ENCODE measurements at regions not wholly inside any gene's neighbourhood (a gene's known extent, or its start where the extent isn't known, plus 50 kb on each side); places are given as distances from the start of the nearest gene placed in this dataset.

DNA sequence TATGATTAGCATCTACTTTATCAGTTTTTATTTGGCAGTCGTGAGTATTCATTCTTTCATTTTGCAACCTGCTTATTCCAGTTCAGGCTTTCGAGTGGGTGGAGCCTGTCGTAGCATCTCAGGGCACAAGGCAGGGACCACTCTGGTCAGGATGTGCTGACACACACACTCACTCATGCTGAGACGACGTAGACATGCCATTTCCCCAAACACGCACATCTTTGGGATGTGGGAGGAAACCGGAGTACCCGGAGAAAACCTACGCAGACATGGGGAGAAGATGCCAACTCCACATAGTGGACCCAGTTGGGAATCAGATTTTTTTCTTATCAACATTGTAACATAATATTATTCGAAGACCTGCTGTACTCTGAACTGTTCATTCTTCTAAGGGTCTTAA lies 756.5 kb upstream of the RBFOX1 start:
- DNase-seq (ENCODE audit: low spot score): no peak

DNA sequence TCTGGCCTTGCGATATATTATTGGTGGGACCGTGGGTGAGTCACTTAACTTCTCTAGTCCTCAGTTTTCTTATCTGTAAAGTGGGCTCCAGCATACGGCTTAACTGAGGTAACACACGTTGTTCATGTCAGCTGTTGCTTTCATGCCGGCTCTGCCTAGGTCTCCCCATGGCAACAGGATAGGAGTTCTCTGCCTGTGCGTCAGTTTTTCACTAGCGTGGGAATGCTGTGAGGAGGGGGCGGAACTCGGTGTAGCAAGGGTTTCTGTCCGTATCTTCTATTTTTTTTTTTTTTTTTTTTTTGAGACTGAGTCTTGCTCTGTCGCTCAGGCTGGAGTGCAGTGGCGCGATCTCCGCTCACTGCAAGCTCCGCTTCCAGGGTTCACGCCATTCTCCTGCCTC lies 758.5 kb upstream of the RBFOX1 start:
- no peak for DNase-seq (ENCODE audit: low spot score)

DNA sequence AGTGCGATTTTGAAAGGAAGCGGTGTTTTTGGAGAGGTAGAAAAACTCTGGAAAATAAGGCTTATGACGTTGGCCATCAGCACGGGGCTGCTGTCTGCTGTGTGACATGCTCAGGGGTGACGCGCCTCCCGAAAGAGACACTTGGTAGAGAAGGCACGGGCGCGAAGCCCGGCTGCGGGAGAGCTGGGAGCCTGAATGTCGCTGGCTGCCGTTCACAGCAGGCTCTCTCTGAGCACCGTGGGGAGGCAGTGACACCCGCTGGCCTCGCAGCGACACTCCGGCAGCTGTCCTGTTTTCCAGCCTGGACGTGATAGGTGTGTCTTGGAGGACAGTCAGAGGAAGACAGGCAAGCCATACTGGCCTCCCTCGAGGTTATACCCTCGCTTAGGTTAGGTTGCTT lies 759.1 kb upstream of the RBFOX1 start:
- DNase-seq (ENCODE audit: low spot score): peak; percentile 86

DNA sequence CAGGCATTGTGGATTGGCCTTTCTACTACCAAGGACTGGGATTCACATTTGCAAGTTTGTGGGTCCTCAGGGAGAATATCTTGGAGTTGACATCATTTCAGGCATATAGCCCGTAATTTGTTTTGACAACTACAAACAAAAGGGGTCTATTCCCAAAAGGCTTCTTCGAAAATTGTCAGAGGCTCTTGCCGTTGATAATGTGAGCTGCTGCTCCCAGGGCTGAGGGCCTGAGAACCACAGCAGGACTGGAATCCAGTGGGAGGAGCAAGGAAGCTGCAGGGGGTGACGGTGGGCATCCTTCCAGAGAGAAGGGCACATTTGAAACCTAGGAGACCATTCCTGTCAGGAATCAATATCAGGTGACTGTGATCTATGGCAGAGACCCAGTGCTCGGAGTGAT lies 761.6 kb upstream of the RBFOX1 start:
- DNase-seq (ENCODE audit: low spot score): no peak

DNA sequence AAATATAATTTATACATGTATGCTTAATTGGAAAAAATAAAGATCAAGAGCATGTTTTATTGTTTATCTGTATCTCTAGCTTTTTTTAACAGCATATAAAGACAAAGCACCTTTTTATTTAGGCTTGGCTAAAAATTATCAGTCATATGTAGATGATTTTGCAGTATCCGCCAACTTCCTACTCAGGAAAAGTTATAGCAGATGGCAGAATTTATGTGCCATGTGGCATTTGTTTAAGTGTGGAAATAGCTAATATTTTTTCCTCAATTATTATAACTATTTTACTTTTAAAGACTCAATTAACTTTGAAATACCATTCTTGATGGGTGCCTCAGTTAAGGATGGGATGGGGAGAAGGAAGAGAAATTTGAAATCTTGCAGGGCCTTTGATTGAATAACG lies 762.1 kb upstream of the RBFOX1 start:
- no peak for DNase-seq (ENCODE audit: low spot score)

DNA sequence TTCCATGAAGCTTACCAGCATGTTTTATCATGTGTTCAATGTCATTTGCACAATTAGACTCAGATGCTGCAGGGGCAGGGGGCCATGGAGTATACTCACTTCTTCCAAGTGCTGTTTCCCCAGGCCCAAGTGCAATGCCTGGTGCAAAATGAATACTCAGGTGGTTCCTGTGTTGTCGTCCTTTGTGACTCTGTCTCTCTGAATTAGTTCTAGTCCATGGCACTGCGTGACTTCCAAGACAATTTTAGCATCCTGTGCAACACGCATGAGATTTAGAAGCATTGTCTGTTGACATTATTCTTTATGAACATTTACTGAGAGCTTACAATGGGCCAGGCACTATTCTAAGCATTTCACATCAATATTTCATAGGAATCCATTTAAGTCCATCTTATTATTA lies 769.7 kb upstream of the RBFOX1 start:
- DNase-seq (ENCODE audit: low spot score): no peak

DNA sequence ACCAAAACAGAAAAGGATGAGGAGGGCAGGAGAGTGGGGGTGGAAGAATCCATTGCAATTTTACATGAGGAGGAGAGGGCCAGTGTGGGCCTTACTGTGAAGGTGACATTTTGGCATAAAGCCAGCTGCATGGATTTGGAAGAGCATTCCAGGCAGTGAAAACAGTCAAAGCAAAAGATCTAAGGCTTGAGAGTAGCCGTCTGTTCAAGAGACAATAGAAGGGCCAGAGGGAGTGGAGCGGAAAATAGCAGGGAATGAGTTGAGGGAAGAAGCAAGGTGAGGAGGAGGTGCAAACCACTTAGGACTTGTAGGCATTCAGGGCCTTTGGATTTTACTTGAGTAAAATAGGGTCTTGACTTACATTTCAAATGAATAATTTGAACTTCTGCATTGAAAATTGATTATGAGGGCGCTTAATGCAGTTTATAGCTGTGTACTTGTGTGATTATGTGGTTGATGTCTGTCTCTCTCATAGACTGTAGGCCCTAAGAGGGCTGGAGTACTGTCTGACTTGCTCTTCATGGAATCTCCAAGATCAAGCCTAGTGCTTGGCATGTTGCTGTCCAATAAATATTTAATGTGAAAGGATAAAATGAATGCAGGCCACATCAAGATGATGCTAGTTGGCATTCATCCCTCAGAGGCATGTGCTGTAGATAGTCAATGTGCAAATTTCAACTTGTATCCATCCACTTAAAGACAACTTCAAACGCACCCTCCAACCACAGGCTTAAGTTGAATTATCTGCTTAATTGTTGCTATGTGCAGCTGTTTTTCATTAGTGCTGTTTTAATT lies 772.1 kb upstream of the RBFOX1 start:
- no peak for DNase-seq (ENCODE audit: low spot score)

DNA sequence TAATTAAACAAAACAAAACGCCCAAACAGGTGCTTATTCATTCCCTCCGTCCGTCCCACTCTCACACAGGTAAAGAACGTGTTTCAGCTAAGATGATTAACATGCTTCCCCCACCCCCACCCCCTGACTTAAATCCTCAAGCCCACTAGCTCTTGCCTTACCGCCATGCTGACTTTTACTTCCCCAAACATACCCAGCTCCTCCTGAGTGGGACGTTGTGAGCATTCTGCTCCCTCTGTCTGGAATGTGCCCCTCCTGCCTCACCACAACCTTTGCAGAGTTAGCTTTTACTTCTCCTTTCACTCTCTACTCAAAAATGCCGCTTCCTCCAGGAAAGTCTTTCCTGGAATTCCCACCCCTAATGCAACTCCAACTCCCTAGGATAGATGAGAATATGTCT lies 774.0 kb upstream of the RBFOX1 start:
- DNase-seq (ENCODE audit: low spot score): no peak

DNA sequence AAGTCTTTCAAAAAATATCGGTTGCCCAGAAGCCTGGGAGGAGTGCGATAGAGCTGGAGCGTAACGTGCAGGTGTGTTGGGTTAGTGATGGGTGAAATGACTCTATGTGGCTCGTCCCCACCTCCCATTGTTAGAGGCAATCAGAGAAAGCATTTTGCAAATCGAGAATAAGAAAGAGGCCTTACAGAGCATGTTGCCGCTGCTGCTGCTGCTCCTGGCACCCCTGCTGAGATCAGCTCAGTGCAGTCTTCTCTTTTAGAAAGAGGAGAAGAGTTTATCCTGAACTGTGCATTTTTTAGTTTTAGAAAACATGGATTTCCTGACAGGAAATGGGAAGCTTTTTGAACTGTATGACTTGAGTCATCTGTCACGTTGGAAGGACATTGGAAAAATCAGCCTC lies 774.5 kb upstream of the RBFOX1 start:
- DNase-seq (ENCODE audit: low spot score): no peak

DNA sequence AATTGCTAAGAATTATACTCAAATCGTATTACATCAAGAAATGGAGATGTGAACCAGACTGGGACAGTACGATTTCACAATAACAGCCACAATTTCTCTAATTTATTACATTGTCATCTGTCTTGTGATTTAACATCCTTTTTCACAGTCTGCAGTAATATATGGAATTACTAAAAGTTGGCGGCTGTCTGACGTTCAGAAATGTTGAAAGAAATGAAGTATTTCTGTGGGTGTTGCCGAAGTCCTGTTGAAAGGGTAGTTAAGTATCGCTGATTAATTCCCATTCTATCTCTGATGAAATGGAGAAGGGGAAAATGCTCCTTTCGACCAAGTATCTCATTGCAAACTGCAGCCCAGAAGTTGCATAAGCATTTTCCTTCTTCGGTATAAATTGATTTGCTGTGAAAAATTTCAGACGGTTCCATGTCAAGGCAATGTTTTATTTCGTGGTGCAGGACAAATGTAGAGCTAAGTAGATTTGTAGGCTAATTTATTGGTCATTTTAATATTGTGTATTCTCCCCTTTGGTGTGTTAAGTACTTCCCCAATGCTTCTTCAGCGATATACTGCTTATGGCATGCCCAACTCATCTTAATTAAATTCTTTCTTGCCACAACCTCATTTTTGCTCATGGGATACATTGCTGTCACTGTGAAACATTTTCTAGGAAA lies 775.2 kb upstream of the RBFOX1 start:
- DNase-seq (ENCODE audit: low spot score): no peak

DNA sequence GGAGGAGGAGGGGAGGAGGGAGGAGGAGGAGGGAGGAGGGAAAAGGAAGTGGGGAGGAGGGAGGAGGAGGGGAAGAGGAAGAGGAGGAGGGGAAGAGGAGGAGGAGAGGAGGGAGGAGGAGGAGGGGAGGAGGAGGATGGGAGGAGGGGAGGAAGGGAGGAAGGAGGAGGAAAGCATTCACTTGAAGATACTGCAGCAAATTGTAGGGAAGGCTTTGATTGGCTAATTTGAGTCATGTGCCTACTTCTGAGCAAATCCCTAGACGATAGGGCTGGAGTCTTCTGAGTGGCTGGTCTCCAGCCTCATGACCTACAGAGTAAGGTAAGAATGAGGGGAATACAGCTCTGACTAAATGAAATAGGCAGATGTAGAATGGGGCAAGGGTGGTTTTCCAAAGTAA lies 783.2 kb upstream of the RBFOX1 start:
- no peak for DNase-seq (ENCODE audit: low spot score)

DNA sequence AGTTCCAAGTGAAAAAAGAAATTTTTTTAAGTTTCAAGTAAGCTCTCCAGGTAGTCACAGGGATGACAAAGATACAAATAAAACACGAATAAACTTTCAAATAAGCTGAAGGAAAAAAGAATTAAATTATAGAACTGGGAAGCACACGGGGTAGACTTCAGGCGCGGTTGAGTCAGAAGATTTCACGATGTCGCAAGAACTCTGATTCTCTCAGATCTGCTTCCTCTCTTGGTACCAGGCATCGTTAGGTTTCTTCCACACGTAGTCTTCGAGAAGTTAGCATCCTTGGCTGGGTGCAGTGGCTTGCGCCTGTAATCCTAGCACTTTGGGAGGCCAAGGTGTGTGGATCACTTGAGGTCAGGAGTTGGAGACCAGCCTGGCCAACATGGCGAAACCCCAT lies 784.1 kb upstream of the RBFOX1 start:
- no peak for DNase-seq (ENCODE audit: low spot score)

DNA sequence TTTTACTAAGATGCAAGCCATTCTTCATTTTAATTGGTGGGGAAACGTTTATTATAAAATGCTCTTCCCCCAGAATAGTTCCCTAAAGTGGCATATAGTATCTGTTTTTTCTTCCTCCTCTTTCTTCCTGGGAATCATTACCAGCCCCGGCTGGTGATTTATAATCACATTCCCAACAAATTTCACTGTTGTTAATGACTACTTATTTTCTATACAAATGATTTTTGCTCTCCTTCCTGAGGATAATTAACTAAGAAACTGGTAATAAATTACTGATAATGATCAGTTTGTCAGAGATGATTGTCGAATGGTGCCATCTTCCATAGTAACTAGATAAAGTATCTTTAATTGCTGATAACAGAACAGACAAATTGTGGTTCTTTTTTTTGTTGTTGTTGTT lies 785.5 kb upstream of the RBFOX1 start:
- no peak for DNase-seq (ENCODE audit: low spot score)

DNA sequence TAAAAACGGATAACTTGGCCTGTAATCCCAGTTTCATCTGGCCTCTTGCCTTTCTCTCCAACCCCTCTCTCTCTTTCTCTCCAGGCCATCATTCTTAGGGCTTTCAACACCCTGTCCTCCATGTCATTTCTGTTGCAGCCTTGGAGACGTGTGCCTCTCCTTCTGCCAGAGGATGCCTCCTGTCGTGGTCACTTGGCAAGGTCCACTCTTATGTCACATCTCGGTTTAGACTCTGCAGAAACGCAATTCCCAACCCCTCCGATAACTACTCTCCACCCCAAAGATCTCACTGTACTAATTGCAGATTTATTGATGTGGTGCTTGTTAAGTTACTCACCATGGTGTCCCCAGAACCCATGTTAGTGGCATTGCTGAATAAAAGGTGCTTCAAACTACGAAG lies 787.3 kb upstream of the RBFOX1 start:
- DNase-seq (ENCODE audit: low spot score): no peak

DNA sequence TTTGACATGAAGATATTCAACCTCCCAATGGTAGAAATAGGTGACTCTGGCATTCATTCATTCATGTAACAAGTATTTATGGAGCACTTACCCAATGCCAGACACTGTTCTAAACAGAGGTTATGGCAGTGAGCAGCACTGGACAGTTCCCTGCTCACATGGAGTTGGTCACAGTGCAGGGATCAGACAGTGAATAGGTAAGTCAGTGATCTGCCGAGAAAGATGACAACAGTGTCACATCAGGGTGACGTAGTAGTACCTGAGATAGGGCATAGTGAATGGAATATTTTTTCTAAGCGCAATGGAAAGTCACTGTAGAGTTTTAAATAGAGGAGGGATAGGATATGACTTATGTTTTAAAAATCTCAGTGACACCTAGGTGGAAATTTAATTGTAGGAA lies 791.4 kb upstream of the RBFOX1 start:
- no peak for DNase-seq (ENCODE audit: low spot score)

DNA sequence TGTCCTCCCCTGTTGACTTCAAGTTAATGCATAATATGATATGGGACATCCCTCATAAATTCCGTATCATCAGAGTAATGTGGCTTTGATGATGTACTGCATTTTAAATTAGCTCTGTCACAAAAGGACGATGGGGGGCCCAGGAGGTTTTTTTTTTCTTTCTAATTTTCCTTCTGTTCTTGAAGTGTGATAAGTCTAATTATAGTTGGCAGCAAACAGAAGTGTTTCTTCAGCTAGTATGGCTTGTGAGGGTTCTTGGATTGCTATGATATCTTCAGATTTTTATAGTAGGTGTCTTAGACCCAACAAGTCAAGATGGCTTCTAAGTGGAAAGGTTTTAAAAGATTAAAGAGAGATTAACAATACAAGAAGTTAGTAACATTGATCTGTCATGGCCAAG lies 796.2 kb upstream of the RBFOX1 start:
- DNase-seq (ENCODE audit: low spot score): no peak

DNA sequence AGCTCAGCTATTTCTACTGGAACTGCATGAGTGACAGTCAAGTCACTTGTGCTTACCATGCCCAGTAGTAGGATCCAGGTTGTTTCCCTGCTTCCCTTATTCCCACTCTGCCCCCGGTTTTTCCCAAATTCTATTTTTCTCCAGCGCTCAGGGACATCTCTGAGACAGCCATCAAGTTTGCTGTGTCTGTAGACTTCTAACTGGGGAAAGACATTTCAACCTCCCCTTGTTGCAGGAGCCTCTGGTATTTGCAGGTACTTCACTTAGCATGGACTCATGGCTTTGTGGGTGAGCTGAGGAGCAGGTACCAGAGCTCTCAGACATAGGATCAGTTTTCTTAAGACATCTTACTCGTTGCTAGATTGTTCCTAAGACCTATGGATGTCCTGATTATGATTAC lies 801.6 kb upstream of the RBFOX1 start:
- DNase-seq (ENCODE audit: low spot score): no peak

DNA sequence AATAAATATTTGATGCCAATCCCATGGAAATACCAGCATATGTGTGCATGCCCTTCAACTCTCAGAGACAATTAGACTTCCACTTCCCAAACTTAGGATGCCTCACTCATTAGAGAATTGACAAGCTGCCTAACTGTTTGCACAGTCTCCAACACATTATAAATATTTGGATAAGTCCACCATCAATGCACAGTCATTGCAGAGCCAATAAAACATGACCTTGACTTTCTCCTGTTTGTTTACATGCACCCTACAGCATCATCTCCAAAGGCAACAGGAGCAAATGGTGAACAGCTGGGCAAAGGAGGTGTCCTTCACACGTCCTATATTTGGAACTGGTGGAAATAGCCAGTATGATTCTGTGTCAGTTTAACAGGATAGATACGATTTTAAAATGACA lies 804.4 kb upstream of the RBFOX1 start:
- DNase-seq (ENCODE audit: low spot score): no peak

DNA sequence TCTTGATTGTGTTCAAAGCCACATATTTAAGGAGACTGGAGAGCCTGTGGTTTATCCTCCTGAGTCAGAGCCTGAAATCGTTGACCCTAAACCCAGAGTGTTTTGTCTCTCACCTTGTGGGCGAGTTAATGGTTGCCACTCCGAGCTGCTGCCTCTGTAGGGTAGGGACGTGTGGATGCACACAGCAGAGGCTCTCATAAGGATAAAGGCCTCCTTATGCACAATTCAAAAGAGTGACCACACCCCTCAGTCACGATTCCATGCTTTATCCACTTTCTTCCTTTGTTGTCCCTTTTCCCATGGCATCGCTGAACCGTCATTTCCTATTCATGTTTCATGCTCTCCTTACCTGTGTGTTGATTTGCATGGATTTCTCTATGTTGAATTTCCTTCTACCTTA lies 805.0 kb upstream of the RBFOX1 start:
- DNase-seq (ENCODE audit: low spot score): no peak

DNA sequence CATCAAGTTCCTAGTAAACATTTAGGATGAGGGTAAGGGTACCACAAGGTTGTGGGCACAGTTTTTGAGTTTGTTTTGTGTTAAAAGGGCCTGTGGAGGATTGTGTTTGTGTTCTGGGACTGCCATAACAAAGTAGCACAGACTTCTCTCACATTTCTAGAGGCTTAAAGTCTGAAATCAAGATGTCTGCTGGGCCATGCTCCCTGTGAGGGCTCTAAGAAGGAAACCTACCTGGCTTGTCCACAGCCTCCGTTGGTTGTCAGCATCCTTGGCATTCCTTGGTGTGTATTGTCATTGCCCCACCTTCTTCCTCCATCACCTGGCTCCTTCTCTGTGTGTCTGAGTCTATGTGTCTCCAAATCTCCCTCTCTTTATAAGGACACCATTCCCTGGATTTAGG lies 808.1 kb upstream of the RBFOX1 start:
- no peak for DNase-seq (ENCODE audit: low spot score)

DNA sequence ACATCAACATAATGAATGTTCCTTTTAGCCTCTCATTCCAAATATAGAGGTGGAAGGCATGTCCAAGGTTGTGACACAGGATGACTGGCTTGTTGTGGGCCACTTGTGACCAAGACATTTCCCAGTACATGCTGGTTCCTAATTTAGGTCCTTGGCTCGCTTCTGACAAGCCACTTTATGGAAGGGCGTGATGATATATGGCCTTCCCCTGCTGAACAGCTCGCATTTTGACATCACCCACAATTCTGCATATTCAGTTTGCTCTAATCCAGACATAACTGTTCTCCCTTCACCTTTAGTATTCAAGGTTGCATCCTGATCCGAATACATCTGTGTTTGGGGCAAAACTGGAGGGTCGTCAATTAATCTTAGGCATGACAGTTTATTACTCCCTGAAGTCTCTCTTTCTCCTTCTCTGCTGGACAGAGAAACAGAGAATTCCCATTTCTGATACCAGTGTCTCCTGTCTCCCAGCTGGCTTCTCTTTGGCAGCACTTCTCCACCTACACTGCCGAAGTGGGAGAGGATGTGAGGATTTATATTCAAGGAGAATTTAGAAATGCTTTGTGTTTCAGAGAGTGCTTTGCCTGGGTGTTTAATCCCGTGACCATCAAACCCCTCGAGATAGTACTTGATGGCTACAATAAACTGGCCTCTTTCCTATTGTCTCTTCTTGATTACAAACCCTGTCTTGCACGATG lies 815.5 kb upstream of the RBFOX1 start:
- no peak for DNase-seq (ENCODE audit: low spot score)

DNA sequence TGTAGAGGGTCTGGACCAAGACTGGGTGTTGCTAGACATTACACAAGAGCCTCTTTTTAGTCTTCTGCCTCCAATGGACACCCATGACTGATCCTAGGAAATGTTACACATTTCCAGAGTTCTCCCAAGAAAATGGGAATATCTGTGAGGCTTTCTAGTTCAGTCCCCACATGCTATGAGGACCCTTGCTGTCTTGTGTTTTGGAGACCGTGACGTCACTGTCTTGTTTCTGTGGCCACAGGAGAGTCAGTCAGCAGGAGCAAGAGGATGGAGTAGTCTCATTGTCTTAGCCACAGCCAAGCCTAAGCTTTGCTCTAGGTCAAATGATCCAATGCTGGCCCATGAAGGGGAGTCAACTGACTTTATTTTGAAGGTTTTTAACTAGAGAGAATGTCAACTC lies 820.1 kb upstream of the RBFOX1 start:
- DNase-seq (ENCODE audit: low spot score): no peak

DNA sequence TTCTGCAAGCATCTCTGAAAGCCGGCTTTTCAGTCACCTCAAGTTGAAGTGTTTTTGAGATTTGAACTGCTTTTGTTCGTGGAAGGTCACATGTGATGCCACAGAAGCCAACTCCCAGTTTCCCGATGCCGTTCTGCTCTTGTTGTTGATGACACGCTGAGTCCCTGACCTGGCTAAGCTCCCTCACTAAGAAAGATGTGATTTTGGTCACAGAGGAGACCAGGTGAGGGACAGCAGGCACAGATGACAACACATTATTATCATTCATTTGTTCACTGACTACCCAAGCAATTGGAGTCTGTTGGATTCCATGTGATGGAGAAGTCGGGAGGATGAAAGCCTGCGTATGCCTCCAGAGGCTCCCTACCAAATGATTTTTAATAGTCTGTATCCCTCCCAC lies 822.4 kb upstream of the RBFOX1 start:
- no peak for DNase-seq (ENCODE audit: low spot score)
